ENCODE measurements at regions not wholly inside any gene's neighbourhood (a gene's known extent, or its start where the extent isn't known, plus 50 kb on each side); places are given as distances from the start of the nearest gene placed in this dataset.

DNA sequence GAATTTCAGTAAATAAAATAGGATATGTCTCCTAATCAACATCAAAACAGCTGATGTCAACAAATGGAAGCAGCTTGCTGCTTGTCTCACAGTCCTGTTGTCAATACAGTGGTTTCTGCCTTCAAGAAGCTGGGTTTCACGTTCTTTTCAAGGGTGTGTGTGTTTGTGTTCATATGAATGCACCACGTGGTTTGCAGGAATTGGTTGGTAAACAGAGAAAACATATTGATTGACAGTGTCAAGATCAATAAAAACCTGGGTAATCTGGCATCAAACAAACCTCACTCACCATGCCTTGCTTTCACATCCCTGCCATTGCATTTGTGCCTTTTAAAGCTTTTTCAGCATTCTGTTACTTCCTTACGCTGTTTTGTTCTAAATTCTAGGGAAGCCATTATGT, 585.7 kb upstream of the CA10 start:
- Histone ChIP-seq H3K36me3 (no peaks in the 10 kb centered on the region), H3K4me3 (no peak overlapping the region), H3K27me3 (no peaks in the 10 kb centered on the region), H3K27ac (no peak overlapping the region), H3K4me1 (no peaks in the 10 kb centered on the region), H3K9me3 (no peaks in the 10 kb centered on the region)
- TF ChIP-seq POLR2A (IDR thresholded peaks at IDR 0.05), result no peak
- no peak for TF ChIP-seq CTCF (IDR thresholded peaks at IDR 0.05)
- TF ChIP-seq EP300 (IDR thresholded peaks at IDR 0.05), result no peak
- no peak for DNase-seq (ENCODE audit: low spot score in 2 of 2)
- WGBS, 2 donors, result 71 to 75% methylated on average over 3 of the region's 3 CpGs

DNA sequence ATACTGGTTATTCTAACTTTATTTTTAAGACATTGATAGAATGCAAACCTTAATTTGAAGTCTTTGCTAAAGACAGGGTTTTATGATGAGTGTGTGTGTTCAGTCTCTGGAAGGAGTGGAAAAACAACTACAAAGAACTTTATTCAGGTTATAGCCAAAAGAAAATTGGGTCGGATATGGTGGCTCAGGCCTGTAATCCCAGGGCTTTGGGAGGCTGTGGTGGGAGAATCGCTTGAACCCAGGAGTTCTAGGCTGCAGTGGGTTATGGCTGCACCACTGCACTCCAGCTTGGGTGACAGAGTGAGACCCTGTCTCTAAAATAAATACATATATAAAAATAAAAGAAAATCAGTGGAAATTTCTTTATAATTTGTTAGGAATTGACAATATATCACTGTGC, 581.5 kb upstream of the CA10 start:
- Histone ChIP-seq H3K4me3 (no peak overlapping the region), H3K27ac (no peak overlapping the region), H3K36me3 (no peaks in the 10 kb centered on the region), H3K4me1 (no peaks in the 10 kb centered on the region), H3K9me3 (no peaks in the 10 kb centered on the region), H3K27me3 (no peaks in the 10 kb centered on the region)
- TF ChIP-seq EP300 (IDR thresholded peaks at IDR 0.05) (no peak), POLR2A (IDR thresholded peaks at IDR 0.05) (no peak), CTCF (IDR thresholded peaks at IDR 0.05) (no peak)
- no peak for DNase-seq (ENCODE audit: low spot score in 2 of 2)
- 74 to 80% methylated on average over 2 of the region's 2 CpGs for WGBS, 2 donors

DNA sequence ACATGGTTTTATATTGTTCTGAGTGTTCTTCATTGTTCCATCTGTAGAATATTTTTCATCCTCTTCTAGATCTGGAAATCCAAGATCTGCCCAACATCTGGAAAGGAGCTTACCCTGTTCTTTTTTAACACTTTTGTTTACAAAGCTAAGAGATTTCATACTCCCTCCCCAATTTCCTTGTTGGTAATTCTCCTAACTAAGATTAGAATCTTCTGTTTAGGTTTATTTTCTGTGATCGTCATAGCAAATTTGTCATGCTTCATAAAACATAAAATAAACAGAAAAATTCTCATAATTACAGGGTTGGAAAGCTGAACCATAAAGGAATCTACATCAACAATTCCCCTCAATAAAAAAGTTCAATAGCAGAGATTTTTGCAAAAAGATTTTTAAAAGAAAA, 580.3 kb upstream of the CA10 start:
- 47 to 60% methylated on average over 1 of the region's 1 CpG for WGBS, 2 donors
- DNase-seq (ENCODE audit: low spot score in 2 of 2), result no peak
- TF ChIP-seq CTCF (IDR thresholded peaks at IDR 0.05), result no peak
- TF ChIP-seq POLR2A (IDR thresholded peaks at IDR 0.05), result no peak
- TF ChIP-seq EP300 (IDR thresholded peaks at IDR 0.05), result no peak
- Histone ChIP-seq H3K27me3 (no peaks in the 10 kb centered on the region), H3K9me3 (no peaks in the 10 kb centered on the region), H3K36me3 (no peaks in the 10 kb centered on the region), H3K27ac (no peak overlapping the region), H3K4me3 (no peak overlapping the region), H3K4me1 (no peaks in the 10 kb centered on the region)

DNA sequence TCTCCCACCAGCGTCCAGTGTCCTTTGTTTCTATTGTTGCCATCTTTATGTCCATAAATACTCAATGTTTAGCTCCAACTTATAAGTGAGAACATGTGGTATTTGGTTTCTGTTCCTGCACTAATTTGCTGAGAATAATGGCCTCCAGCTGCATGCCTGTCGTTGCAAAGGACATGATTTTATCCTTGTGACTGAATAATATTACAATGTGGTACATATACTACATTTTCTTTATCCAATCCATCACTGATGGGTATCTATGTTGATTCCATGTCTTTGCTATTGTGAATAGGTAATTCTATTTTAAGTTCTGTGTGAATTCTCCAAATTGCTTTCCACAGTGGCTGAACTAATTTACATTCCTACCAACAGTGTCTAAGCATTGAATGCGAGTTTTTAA, 578.6 kb upstream of the CA10 start:
- 77 to 87% methylated on average over 3 of the region's 3 CpGs for WGBS, 2 donors
- no peaks in the 10 kb centered on the region for H3K36me3 ChIP-seq
- no peak for TF ChIP-seq CTCF (IDR thresholded peaks at IDR 0.05)
- no peak for TF ChIP-seq POLR2A (IDR thresholded peaks at IDR 0.05)
- TF ChIP-seq EP300 (IDR thresholded peaks at IDR 0.05), result no peak

GRCh38 chr17:52732841-52733240, 574.3 kb upstream of the CA10 start:
- Histone ChIP-seq H3K4me3 (no peak overlapping the region), H3K36me3 (no peaks in the 10 kb centered on the region), H3K9me3 (no peaks in the 10 kb centered on the region), H3K27me3 (no peaks in the 10 kb centered on the region), H3K27ac (no peak overlapping the region), H3K4me1 (no peaks in the 10 kb centered on the region)
- whole genome bisulfite sequencing, 2 donors, result 77 to 82% methylated on average over 1 of the region's 1 CpG
- no peak for DNase-seq (ENCODE audit: low spot score in 2 of 2)
- no peak for TF ChIP-seq CTCF (IDR thresholded peaks at IDR 0.05)
- TF ChIP-seq POLR2A (IDR thresholded peaks at IDR 0.05), result no peak
- no peak for TF ChIP-seq EP300 (IDR thresholded peaks at IDR 0.05)

More for the DNA sequence above, 578.6 kb upstream of the CA10 start:
- no peaks in the 10 kb centered on the region for H3K4me1 ChIP-seq
- no peaks in the 10 kb centered on the region for H3K9me3 ChIP-seq
- no peak overlapping the region for H3K27ac ChIP-seq
- DNase-seq (ENCODE audit: low spot score in 2 of 2), result no peak
- no peaks in the 10 kb centered on the region for H3K27me3 ChIP-seq
- no peak overlapping the region for H3K4me3 ChIP-seq

All from tibial nerve (tissue), 4 donors.